HG03565 (cell line): ENCODE measurements at regions not wholly inside any gene's neighbourhood (a gene's known extent, or its start where the extent isn't known, plus 50 kb on each side); places are given as distances from the start of the nearest gene placed in this dataset.

Experiments
- ATAC-seq: cut with Tn5 transposase; IDR thresholded peaks from one replicate; pipeline ENCODE4 v1.9.1; 2021; ENCODE audit warnings: mild to moderate bottlenecking, moderate library complexity; ENCODE audit not compliant: unreplicated experiment

DNA sequence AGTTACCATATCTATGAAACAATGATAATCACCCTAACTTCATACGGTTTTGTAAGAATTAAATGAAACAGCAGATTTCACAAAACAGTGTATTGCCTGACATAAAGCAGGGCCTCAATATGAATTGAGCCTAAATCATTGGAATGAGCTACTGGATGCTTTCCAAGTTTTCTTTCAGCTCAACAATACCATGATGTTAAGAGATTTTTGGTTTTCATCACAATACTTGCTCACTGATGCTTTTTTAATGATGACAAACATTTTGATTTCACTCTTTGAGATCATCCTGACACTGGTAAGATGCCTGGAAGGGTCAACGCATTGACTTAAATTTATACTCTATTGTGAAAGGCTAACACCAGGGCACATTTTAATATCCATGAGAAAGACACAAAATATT is 377.5 kb downstream of the ZNF521 start:
- no peak for ATAC-seq

DNA sequence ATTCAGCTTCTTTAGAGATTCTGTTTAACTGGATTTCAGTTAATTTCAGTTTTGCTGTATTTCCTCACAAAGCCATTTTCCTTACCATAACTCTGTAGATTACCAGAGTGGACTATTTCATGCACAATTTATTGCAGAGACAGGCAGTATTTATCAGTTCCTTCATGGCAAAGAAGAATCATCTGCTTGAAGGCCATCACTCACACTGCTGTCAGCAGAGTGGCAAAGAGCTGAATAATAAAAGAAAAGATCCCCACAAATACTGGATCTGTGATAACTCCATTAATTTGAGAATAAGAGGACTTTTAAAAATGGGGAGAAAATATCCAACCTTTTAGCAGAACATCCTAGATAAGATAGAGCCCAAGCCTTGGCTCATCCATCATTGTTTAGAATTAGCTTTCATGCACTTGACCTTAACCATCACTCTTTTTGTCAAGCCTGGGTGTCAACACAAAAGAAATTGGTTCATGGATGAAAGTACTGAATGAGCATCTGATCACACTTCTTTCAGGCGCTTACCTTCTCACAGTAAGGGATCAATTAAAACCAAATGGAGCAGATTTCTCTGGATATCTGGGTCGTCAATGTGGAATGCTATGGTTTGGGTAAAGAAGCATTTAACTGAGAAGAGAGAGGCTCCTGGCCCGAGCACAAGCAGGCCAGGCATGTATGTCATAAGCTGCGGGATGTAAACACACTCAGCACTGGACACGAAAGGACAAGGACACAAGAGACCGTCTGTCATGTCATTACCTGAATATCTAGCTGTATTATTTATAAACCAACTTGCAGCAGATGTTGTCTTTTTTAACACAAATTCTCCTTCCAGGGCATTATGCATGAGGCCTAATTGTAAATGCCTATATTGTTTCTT is 376.2 kb downstream of the ZNF521 start:
- ATAC-seq: no peak

DNA sequence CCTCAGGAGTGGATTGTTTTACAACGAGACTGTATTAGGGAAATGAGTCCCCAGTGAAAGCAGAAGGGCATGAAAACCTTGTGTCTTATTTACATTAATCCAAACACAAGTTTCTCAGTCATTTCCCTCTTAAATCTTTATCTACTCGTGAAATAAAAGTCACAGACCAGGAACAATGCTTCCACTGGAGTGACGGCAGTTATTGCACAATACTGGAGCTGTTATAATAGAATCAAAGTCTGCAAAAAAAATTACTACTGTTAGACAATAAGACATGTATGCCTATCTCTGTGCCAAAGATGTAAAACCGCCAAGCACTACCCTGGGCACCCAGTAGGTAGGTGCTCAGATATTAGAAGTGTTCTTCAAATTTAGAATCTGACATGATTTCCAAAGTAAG is 375.5 kb downstream of the ZNF521 start:
- no peak for ATAC-seq

DNA sequence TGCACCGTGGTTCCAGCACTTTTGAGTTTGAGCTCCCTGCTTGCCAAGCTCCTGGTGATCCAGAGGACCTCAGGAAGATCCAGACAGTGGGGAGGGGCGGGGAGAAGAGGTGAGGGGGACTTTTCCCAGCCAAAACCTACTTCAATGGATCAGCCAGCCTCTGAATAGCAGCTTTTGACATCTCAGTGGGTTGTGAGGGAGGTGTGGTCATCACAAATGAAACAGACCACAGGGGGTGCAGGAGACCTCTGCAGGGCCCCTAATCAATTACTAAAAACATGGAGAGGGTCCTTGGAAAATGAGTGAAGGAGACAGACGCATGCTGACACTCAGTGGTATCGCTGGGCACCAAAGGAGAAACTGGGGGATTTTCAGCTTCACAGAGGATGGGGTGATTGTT is 372.7 kb downstream of the ZNF521 start:
- no peak for ATAC-seq

DNA sequence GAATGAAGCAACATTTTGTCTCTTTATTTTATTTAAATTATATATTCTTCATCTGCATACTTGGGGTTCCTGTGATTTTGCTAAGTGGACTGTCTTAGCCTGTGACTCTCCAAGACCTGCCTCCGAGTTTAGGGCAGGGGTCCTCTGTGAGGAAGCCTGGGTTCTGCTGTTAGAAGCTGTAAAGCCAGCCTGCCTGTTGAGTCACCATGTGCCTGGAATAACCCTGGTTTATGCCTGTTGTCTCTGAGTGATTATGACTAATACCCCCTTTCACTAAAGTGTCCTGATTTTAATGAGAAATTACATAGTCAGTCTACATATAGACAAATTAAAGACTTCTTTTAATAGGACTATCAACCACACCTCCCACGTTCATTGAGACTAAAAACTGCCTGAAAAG is 369.1 kb downstream of the ZNF521 start:
- no peak for ATAC-seq

DNA sequence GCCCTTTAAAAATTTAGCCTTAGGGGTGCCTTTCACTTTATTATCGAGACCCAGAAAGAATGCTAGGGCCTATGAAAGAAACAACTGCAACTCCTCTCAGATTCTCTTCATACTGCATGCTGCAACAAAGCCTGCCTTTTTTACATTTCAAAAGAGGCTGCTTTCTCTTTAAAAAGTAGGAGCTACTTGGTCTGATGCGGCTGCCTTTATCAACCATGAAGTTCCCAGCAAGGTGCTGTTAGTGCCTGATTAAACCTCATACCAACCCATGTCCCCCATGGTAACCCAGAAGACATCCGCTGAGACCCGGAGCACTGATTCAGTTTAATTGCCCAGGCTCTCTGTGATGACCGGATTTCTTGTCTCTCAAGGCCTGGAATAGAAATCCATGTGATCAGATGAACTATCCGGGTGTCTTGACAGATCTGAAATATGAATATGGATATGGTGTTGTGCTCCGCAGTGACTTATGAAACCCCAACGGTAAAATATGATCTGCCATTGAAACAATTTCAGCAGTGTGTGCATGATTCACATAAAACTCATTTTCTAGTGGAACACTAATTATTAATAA is 368.3 kb downstream of the ZNF521 start:
- ATAC-seq: no peak

DNA sequence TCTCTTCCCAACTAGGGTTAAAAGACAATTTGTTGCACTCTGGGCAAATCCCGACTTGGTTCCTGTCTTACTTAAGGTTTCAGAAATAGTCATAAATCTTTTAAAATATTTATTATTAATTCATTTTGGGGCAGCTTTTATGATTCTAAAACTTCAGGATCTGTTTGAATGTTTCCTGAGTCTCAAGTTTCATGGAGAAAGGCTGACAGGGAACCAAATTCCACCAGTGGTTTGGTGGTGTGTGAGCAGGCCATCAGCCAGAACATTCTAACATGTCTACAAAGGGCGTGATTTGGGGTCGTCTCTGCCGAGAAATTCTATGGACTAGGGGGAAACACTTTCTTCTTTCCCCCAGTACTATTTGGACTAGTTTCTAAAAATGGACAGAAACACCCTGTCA is 366.4 kb downstream of the ZNF521 start:
- ATAC-seq: no peak

DNA sequence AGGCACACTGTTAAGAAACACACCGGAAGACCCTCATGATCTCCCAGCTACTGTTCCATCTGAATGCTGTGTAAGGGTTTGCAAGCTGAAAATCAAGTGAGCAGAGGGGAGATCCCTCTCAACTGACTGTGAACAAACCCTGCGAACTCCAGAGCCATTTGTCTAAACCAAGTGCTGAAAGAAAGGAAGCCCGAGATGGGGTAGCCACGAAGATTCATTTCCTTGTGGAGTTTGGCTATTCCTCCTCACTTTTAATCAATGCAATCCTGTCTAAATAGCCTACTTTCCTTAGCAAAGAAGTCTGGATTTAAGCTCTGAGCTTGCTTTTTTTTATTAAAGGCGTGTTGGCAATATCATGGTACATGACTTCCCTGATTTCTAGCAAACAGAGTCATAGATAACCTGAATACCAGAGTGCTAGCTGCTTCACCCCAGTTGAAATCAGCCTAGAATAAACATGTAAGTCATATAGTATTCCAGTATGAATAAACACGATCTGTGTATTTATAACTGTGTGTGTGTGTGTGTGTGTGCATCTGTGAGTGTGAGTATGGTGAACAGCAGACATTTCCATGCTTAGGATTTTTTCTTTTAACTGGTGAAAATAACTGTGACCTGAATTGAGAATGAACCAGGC is 365.2 kb downstream of the ZNF521 start:
- no peak for ATAC-seq

DNA sequence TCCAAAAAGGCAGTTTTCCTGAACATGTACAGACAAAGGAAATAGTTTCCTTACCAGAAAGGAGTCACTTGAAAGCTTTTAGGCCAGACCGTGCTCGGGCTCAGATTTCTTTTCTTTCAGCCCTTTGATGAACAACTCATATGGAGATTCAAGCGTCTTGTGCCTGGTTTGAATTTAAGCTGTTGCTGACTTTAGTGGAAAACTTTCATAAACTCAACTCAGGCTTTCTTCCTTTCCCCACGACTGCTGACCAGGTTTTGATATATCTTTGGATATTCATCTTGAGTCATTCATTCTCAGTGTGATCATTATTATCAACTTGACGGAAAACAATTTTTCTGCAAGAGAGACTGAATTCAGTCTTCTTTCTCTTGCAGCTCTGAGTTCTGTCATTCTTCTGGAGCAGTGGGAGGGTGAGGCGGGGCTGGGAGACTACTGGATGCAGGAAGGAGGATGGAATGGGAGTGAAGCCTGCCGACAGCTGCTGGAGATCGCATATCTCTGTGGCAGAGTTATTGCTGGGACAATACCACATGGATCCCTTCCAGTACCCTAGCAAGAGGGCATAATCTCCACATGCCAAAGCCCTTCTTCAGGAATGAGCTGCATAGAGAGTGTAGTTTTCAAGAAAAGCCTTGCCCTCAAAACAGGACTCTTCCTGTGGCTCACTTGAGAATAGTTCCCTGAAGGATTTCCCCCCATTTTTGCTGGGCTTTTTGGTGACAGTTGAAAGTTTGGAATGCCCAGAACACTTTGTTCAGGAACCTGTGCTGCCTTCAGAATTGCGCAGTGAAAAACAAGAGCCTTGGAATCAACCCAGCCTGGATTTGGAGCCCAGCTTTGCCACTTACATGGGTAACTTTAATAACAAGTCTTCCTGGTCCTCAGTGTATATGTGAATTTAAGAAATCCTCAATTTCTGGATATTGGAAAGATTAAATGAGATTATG is 364.4 kb downstream of the ZNF521 start:
- ATAC-seq: no peak

DNA sequence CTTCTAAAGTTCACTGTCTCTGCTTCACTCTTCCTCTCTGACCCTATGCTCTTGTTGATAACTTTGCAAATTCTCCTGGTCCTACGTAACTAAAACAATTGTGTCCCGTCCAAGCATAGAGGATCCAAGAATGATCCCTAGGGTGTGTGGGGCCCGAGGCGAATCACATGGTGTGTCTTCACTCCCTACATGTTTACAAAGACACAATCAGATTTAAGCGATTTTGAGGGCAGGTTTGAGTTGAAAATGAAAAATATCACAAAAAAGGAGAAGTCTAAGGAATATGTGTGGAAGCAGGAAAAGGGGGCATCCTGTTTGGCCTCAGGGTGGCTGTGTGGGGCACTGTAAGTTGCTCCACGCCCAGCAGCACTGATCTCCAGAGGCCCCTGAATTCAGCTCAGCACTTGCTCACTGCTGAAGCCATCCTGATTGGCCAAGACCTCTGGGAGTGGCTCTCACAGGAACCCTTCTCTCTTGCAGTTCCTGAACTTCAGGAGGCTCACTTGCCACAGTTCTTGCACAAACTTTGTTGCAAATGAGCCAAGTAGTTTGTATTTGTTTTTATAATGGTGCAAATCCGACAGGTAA is 363.6 kb downstream of the ZNF521 start:
- no peak for ATAC-seq

DNA sequence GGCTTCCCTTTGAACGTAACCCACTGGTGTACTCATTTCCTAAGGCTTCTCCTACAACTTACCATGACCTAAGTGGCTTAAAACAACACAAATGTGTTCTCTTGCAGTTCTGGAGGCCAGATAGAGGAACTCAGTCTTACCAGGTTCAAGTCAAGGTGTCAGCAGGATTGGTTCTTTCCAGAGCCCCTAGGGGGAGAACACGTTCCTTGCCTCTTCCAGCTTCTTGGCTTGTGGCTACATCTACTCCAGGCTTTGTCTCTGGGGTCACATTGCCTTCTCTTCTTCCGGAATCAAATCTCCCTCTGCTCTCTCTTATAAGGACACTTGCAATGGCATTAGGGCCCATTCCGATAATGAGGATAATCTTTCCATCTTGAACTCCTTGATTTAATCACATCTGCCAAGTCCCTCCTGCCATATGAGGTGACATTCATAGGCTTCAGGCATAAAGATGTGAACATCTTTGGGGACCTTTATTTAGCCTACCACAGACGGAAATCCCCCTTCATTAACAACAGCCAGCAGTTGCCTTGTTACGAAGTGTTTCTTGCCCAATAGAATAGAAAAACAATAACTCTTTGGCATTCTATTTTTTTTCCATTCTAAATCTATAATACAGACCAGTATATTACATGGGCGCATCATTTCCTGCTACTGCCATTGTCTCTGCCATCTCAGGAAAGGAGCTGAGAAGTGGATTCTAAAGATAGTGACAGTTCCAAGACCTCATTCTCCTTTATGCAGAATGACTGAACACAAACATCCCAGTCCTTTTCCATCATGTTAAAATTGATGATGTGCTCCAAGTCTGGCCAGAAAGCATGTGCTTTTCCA is 362.0 kb downstream of the ZNF521 start:
- no peak for ATAC-seq

DNA sequence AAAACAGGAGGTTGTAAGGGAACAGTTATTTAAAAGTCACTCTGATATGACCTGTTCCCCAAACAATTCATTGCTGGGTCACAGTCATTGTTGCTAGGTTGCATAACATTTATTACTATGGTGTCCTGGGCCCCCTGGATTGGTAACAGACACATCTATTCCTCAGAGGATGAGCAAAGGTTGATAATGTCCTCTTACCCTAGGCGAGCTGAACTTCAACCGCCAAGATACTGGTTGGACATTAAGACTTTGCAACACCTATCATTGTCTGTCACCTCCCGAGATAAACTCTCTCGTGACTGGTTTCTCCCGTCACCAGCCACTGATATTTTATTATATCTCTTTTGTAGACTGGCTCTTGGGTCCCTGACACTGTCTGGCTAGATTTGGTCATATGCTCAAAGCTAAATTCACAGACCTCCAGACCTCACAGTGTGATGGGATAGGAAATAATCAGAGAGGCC is 361.3 kb downstream of the ZNF521 start:
- ATAC-seq: no peak

DNA sequence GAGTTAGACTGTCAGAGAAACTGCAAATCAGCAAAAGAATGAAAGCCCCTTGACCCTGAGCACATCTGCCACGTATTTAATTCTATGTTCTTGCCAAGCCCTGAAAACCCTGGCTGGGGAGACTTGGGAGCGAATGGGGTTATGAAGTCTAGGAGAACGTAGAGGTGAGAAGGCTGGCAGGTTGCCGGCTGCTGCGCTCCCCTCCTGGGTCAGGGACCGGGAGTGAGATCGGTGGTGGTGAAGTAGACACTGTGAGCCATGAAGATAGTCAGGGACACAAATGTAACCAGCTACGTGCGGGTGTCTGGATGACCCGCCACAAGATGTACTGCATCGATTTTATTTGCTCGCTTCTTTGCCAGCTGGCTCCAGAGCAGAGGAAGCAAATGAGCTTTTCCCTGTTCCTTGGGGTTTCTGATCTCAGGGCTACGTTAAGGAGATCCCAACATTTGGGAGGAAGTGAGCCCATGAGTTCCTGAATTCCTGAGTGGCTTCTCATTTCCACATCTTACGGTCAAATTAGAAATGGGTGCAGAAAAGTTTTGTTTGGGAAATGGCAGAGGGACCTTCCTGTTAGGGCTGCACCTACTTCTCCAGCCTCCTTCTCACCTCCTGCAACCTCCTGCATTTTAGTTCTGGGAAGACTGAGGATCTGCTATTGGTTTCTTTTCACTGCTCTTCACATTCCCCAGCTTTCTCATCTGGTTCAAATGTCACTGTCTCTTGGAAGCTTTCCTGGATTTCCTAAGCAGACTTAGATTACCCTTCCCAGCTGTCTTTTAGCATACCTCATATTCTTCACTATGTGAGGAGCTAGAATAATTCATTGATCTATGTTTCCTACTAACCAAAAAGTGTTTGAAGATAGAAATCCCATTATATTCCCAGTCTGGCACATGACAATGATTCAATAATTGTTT is 360.6 kb downstream of the ZNF521 start:
- ATAC-seq: no peak

DNA sequence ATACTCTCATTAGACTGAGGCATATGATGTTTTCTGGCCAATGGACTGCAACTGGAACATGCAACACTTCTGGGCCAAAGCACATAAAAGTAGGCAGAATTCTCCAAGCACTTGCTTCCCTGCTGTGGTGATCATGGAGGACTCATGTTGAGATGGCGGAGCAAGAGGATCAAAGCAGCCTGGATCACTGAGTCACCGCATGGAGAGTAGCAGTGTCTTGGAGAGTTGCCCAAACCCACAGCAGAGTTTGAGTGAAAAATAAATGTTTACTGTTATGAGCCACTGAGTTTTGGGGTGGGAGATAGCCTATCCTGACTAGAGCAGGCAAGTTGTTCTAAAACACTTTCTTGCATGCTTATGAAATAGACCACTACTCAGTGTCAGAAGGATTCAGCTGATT is 359.5 kb downstream of the ZNF521 start:
- no peak for ATAC-seq

DNA sequence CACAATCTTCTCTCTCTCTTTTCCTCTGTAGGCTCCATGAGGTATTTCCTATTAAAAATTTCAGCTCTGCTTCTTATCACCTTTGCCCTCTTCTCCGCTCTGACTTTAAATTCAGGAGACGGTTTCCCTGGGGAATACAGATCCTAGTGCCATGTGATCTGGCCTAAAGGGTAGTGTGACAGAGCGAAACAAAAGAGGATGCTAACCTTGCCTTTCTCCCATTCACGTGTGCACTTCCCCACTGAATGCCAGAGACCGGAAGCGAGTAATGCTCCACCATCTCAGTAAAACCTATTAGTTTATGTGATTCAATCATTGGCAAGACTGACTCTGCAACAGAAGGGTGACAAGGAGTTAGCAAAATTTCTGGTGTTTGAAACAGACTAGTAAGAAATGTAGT is 358.3 kb downstream of the ZNF521 start:
- no peak for ATAC-seq

DNA sequence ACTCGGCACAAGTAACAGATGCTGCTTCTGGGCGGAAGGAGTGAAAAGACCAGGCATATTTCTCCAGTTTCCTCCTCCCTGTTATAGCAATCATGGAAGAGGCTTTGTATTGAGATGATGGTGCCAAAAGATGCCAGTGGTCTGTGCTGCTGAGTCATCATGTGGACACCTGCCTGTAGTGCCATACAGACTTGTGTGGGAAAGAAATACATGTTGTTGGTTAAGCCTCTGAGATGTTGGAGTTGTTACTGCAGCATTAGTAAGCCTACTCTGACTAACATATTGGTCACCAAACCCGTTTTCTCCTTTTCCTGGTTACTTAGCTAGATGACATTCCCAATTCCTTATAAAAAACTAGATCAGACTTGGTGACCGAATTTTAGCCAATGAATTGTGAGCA is 356.9 kb downstream of the ZNF521 start:
- ATAC-seq: no peak

DNA sequence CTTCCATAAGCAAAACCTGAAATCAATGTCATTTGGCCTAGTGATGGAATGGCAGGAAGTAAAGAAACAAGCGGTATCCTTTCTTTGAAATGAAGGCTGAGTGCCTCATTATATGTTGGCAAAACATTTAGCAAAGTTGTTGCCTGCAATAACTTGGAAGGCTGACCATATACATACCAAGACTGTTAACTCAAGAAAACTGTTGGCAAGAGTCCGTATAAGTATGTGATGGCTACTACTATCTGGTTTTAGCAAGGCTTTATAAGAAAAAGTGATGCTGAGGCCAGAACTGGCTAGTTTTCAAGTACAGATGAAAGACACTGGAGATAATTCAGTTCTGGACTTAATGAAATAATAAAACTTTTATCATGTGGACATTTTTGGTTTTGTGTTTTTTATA is 356.2 kb downstream of the ZNF521 start:
- ATAC-seq: no peak

DNA sequence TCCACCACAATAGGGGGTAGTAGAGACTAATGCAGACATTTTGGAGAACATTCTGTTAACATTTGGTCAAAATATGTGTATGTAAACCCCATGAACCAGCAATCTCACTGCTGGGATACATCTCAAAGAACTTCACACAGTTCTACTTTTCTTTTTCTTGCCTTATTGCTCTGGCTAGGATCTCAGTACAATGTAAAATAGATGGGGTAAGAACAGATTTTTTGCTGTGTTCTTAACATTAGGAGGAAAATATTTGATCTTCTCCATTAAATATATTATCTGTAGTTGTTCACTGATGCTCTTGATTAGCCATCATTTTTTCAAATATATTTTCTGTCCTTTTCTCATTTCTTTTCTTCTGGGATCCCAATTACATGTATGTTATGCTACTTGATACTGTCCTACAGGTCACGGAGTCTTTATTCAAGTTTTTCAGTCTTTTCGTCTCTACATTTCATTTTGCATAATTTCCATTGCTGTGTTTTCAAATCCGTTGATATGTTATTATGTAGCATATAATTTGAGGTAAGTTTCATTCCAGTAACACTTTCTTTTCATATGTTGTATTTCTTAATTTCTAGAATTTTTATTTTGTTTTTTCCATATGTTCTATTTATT is 352.2 kb downstream of the ZNF521 start:
- no peak for ATAC-seq
